Panc1 (cell line): ENCODE measurements at regions not wholly inside any gene's neighbourhood (a gene's known extent, or its start where the extent isn't known, plus 50 kb on each side); places are given as distances from the start of the nearest gene placed in this dataset.

ENCODE experiments used
- ATAC-seq: fragments of 200-7000 bp; cut with Tn5 transposase; 2 replicates; pipeline ENCODE4 v1.9.1; 2020; ENCODE audit warnings: mild to moderate bottlenecking, moderate library complexity
- BruUV-seq: library from RNA; stranded (reverse); fragments of 400-500 nt; replicated peaks from 2 replicates; lab custom pipeline; 2021; lab: Mats Ljungman, UMichigan
- CTCF ChIA-PET: fragments of 300-600 bp; sonication (Branson Sonifier 250); formaldehyde crosslinking; loops from one replicate; lab custom pipeline; 2022; ENCODE audit warnings: antibody characterized with exemption; lab: Charles Lee
- POLR2A ChIA-PET: fragments of 300-600 bp; sonication (Branson Sonifier 250); formaldehyde crosslinking; loops from one replicate; lab custom pipeline; 2022; ENCODE audit warnings: antibody characterized with exemption; lab: Charles Lee
- DNase-seq: peaks from one replicate; pipeline ENCODE4 v3.0.0-alpha.2; 2010; ENCODE audit warnings: low read depth, low spot score
- H3K27ac ChIP-seq: 2 replicates; pipeline ENCODE4 v1.5.1; 2011; ENCODE audit warnings: mild to moderate bottlenecking, low read length, inconsistent platforms
- H3K27me3 ChIP-seq: fragments of 200-500 bp; sonication (Bioruptor generic); 2 replicates; pipeline ENCODE4 v1.6.0; 2014; ENCODE audit warnings: low read length, inconsistent platforms; ENCODE audit not compliant: control insufficient read depth, insufficient read depth
- H3K36me3 ChIP-seq: fragments of 200-500 bp; sonication (Bioruptor generic); 2 replicates; pipeline ENCODE4 v1.5.1; 2014; ENCODE audit warnings: inconsistent platforms, mild to moderate bottlenecking, low read length, moderate library complexity; ENCODE audit not compliant: control insufficient read depth, insufficient read depth
- H3K4me1 ChIP-seq: 2 replicates; pipeline ENCODE4 v1.5.1; 2011; ENCODE audit warnings: inconsistent platforms, mild to moderate bottlenecking, low read length, moderate library complexity; ENCODE audit not compliant: control insufficient read depth, insufficient read depth
- H3K4me3 ChIP-seq, 2 experiments: 2 replicates each; pipeline ENCODE4 v1.5.1; 2011 to 2012; ENCODE audit warnings: low read depth in 2 of 2, low read length in 2 of 2, mild to moderate bottlenecking in 2 of 2, inconsistent platforms in 1 of 2, moderate library complexity in 1 of 2
- H3K9me3 ChIP-seq: fragments of 200-500 bp; sonication (Bioruptor generic); 2 replicates; pipeline ENCODE4 v1.5.1; 2014; ENCODE audit warnings: low read depth, mild to moderate bottlenecking, inconsistent platforms, low read length, moderate library complexity; ENCODE audit not compliant: control insufficient read depth, insufficient read depth
- POLR2AphosphoS5 ChIP-seq: IDR thresholded peaks from 2 replicates; pipeline ENCODE4 v1.6.1; 2012; ENCODE audit warnings: mild to moderate bottlenecking, low read depth, low read length, moderate library complexity
- SIN3A ChIP-seq: IDR thresholded peaks from 2 replicates; pipeline ENCODE4 v1.6.1; 2012; ENCODE audit warnings: low read depth, mild to moderate bottlenecking, low read length, moderate library complexity, borderline replicate concordance; ENCODE audit not compliant: insufficient read depth
- TCF7L2 ChIP-seq: IDR thresholded peaks from 2 replicates; pipeline ENCODE4 v1.6.1; 2011; ENCODE audit warnings: mild to moderate bottlenecking, low read depth, low read length, inconsistent platforms
- in situ Hi-C: cut with HindIII; loops from 2 replicates; pipeline ENCODE4 v1.10.0; 2016; ENCODE audit warnings: low sequenced_read_pairs, low pct_unique_long_range_greater_than_20kb
- intact Hi-C: fragments of 100-400 bp; cut with micrococcal nuclease; formaldehyde crosslinking; loops from one replicate; pipeline ENCODE4 v1.10.0; 2022; ENCODE audit not compliant: unreplicated experiment
- TF ChIP-seq, protein P1 (sequence below): fragments of 450-650 bp; IDR thresholded peaks from 2 replicates; pipeline ENCODE4 v1.5.1; 2017; ENCODE audit warnings: mild to moderate bottlenecking
- TF ChIP-seq, protein P2 (sequence below), 2 experiments: IDR thresholded peaks; 2 replicates each; pipeline ENCODE4 v1.6.1; 2011 to 2012; ENCODE audit warnings: low read depth in 2 of 2, control low read depth in 1 of 2, low read length in 1 of 2, mild to moderate bottlenecking in 1 of 2, moderate library complexity in 1 of 2; ENCODE audit not compliant: insufficient read depth in 1 of 2

DNA sequence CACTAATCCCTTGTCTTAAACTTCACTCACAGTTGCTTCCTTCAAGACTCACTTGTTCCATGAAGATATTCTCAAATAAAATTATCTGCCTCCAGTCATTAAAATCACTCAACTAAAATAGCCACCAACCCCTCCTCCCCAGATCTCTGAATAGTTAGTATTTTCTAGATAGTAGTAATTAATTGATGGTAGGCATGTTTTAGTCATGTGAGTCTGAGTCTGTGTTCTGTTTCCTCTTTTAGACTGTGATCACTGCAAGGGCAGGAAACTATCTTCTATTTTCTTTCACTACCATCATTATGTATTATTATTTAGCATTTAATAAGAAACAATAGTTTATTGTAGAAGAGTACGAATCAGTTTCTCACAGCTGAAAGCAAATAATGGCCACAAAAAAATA lies 1080.5 kb downstream of the IGSF11 start:
- Histone ChIP-seq H3K27ac (no peak overlapping the region), H3K36me3 (no peaks in the 10 kb centered on the region), H3K9me3 (no peaks in the 10 kb centered on the region), H3K4me1 (no peaks in the 10 kb centered on the region), H3K4me3 (no peak overlapping the region), H3K27me3 (no peaks in the 10 kb centered on the region)
- intact Hi-C loops (no loop called here), in situ Hi-C loops (no loop called here)
- no TSS peak for BruUV-seq
- ChIA-PET CTCF (no interaction called here), POLR2A (no interaction called here)
- ATAC-seq, result no peak
- TF ChIP-seq, protein P1, sequence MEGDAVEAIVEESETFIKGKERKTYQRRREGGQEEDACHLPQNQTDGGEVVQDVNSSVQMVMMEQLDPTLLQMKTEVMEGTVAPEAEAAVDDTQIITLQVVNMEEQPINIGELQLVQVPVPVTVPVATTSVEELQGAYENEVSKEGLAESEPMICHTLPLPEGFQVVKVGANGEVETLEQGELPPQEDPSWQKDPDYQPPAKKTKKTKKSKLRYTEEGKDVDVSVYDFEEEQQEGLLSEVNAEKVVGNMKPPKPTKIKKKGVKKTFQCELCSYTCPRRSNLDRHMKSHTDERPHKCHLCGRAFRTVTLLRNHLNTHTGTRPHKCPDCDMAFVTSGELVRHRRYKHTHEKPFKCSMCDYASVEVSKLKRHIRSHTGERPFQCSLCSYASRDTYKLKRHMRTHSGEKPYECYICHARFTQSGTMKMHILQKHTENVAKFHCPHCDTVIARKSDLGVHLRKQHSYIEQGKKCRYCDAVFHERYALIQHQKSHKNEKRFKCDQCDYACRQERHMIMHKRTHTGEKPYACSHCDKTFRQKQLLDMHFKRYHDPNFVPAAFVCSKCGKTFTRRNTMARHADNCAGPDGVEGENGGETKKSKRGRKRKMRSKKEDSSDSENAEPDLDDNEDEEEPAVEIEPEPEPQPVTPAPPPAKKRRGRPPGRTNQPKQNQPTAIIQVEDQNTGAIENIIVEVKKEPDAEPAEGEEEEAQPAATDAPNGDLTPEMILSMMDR, result no peak
- TF ChIP-seq POLR2AphosphoS5, result no peak
- TF ChIP-seq SIN3A, result no peak
- TF ChIP-seq, protein P2, sequence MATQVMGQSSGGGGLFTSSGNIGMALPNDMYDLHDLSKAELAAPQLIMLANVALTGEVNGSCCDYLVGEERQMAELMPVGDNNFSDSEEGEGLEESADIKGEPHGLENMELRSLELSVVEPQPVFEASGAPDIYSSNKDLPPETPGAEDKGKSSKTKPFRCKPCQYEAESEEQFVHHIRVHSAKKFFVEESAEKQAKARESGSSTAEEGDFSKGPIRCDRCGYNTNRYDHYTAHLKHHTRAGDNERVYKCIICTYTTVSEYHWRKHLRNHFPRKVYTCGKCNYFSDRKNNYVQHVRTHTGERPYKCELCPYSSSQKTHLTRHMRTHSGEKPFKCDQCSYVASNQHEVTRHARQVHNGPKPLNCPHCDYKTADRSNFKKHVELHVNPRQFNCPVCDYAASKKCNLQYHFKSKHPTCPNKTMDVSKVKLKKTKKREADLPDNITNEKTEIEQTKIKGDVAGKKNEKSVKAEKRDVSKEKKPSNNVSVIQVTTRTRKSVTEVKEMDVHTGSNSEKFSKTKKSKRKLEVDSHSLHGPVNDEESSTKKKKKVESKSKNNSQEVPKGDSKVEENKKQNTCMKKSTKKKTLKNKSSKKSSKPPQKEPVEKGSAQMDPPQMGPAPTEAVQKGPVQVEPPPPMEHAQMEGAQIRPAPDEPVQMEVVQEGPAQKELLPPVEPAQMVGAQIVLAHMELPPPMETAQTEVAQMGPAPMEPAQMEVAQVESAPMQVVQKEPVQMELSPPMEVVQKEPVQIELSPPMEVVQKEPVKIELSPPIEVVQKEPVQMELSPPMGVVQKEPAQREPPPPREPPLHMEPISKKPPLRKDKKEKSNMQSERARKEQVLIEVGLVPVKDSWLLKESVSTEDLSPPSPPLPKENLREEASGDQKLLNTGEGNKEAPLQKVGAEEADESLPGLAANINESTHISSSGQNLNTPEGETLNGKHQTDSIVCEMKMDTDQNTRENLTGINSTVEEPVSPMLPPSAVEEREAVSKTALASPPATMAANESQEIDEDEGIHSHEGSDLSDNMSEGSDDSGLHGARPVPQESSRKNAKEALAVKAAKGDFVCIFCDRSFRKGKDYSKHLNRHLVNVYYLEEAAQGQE (IDR thresholded peaks at IDR 0.05; ENCODE audit: insufficient read depth in 1 of 2, low read depth in 2 of 2, low read length in 1 of 2), result no peak
- no peak for TF ChIP-seq TCF7L2
- DNase-seq, result no peak

DNA sequence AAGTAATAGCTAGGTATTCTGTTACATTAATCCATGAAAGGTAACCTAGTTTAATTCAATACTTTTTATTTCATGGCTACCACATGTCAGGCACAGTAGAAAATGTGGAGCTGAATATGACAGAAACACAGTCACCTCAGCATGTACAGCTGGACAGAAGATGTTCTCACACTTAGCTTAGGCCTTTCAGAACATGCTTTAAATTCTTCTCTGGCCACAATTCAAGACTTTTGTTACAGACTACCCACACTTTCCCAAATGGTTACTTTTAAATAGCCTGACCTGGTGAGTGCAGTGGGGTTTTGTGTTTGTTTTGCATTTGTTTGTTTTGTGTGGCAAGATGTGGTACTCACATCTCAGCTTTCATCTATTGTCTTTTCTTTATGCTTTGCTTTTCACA lies 1079.5 kb downstream of the IGSF11 start:
- in situ Hi-C loops, result no loop called here
- no peak overlapping the region for H3K27ac ChIP-seq
- H3K27me3 ChIP-seq, result no peaks in the 10 kb centered on the region
- no peak for DNase-seq
- ChIA-PET CTCF (no interaction called here), POLR2A (no interaction called here)
- no peaks in the 10 kb centered on the region for H3K9me3 ChIP-seq
- no peaks in the 10 kb centered on the region for H3K36me3 ChIP-seq
- BruUV-seq, result no TSS peak
- no peak for ATAC-seq
- H3K4me1 ChIP-seq, result no peaks in the 10 kb centered on the region
- intact Hi-C loops, result no loop called here
- TF ChIP-seq SIN3A, result no peak
- TF ChIP-seq, protein P1, result no peak
- no peak for TF ChIP-seq POLR2AphosphoS5
- TF ChIP-seq, protein P2 (IDR thresholded peaks at IDR 0.05; ENCODE audit: insufficient read depth in 1 of 2, low read depth in 2 of 2, low read length in 1 of 2), result no peak
- no peak for TF ChIP-seq TCF7L2
- H3K4me3 ChIP-seq, result no peak overlapping the region
